Panc1 (cell line): ENCODE measurements at regions not wholly inside any gene's neighbourhood (a gene's known extent, or its start where the extent isn't known, plus 50 kb on each side); places are given as distances from the start of the nearest gene placed in this dataset.

ENCODE experiments used
- CTCF ChIP-seq: fragments of 450-650 bp; IDR thresholded peaks from 2 replicates; pipeline ENCODE4 v1.5.1; 2017; ENCODE audit warnings: mild to moderate bottlenecking
- POLR2AphosphoS5 ChIP-seq: IDR thresholded peaks from 2 replicates; pipeline ENCODE4 v1.6.1; 2012; ENCODE audit warnings: mild to moderate bottlenecking, low read depth, low read length, moderate library complexity
- SIN3A ChIP-seq: IDR thresholded peaks from 2 replicates; pipeline ENCODE4 v1.6.1; 2012; ENCODE audit warnings: low read depth, mild to moderate bottlenecking, low read length, moderate library complexity, borderline replicate concordance; ENCODE audit not compliant: insufficient read depth
- TCF7L2 ChIP-seq: IDR thresholded peaks from 2 replicates; pipeline ENCODE4 v1.6.1; 2011; ENCODE audit warnings: mild to moderate bottlenecking, low read depth, low read length, inconsistent platforms

GRCh38 chr21:14755086-14755485, 209.0 kb upstream of the SAMSN1 start:
- TF ChIP-seq CTCF (no peak), POLR2AphosphoS5 (no peak), SIN3A (no peak), TCF7L2 (no peak)
